ENCODE measurements at regions not wholly inside any gene's neighbourhood (a gene's known extent, or its start where the extent isn't known, plus 50 kb on each side); places are given as distances from the start of the nearest gene placed in this dataset.

- TF ChIP-seq BHLHE40 (IDR thresholded peaks at IDR 0.05; ENCODE audit: low read depth, low read length) (no peak), CTCF (IDR thresholded peaks at IDR 0.05) (no peak), SMC3 (IDR thresholded peaks at IDR 0.05) (no peak), POLR2A (IDR thresholded peaks at IDR 0.05; ENCODE audit: low read length) (no peak), PBX3 (IDR thresholded peaks at IDR 0.05) (no peak), KDM1A (IDR thresholded peaks at IDR 0.05; ENCODE audit: low read depth) (no peak), EHMT2 (IDR thresholded peaks at IDR 0.05; ENCODE audit: low read depth) (no peak), ATOH8 (CRISPR knock-in tag; IDR thresholded peaks at IDR 0.05; ENCODE audit: low read depth) (no peak), RAD21 (conservative IDR thresholded peaks at IDR 0.05 in 1 of 2, IDR thresholded peaks at IDR 0.05 in 1 of 2) (no peak)
- TF ChIP-seq, protein P1, sequence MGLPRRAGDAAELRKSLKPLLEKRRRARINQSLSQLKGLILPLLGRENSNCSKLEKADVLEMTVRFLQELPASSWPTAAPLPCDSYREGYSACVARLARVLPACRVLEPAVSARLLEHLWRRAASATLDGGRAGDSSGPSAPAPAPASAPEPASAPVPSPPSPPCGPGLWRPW (IDR thresholded peaks at IDR 0.05): no peak
Measured at GRCh38 chr7:17108049-17108584, 190.3 kb upstream of the AHR start.
